HG02759 (cell line): ENCODE measurements at regions not wholly inside any gene's neighbourhood (a gene's known extent, or its start where the extent isn't known, plus 50 kb on each side); places are given as distances from the start of the nearest gene placed in this dataset.
"Not testable (repeated sequence)": the region's sequence is repeated elsewhere in the genome, so short reads cannot be mapped to it uniquely, and the experiment has no call there.

Experiments
- ATAC-seq: cut with Tn5 transposase; IDR thresholded peaks from one replicate; pipeline ENCODE4 v1.9.1; 2021; ENCODE audit warnings: mild to moderate bottlenecking, moderate library complexity; ENCODE audit not compliant: unreplicated experiment

- ATAC-seq, result no peak
Observed at GRCh38 chr13:44051918-44052675, 172.4 kb downstream of the LACC1 start.

GRCh38 chr13:44052780-44053184 is 173.1 kb downstream of the LACC1 start:
- ATAC-seq, result no peak

- no peak for ATAC-seq
Observed at GRCh38 chr13:44053208-44053607, 173.5 kb downstream of the LACC1 start.

- no peak for ATAC-seq
Observed at GRCh38 chr13:44054525-44054924, 174.8 kb downstream of the LACC1 start.

- not testable (repeated sequence) for ATAC-seq
Observed at GRCh38 chr13:44055681-44056080, 176.0 kb downstream of the LACC1 start.

- ATAC-seq, result no peak
Observed at GRCh38 chr13:44058067-44058466, 178.4 kb downstream of the LACC1 start.

GRCh38 chr13:44058624-44059215 is 179.0 kb downstream of the LACC1 start:
- no peak for ATAC-seq

- no peak for ATAC-seq
Observed at GRCh38 chr13:44061876-44062275, 182.2 kb downstream of the LACC1 start.

GRCh38 chr13:44063467-44063866 is 183.8 kb downstream of the LACC1 start:
- no peak for ATAC-seq

- no peak for ATAC-seq
Observed at GRCh38 chr13:44063881-44064280, 184.2 kb downstream of the LACC1 start.

- ATAC-seq, result no peak
Observed at GRCh38 chr13:44064357-44064756, 184.7 kb downstream of the LACC1 start.

GRCh38 chr13:44068169-44068568 is 188.5 kb downstream of the LACC1 start:
- no peak for ATAC-seq

GRCh38 chr13:44068737-44069136 is 189.0 kb downstream of the LACC1 start:
- no peak for ATAC-seq

GRCh38 chr13:44072536-44072935 is 192.8 kb downstream of the LACC1 start:
- no peak for ATAC-seq

- ATAC-seq, result no peak
Observed at GRCh38 chr13:44074611-44075010, 194.9 kb downstream of the LACC1 start.

GRCh38 chr13:44075113-44075512 is 195.4 kb downstream of the LACC1 start:
- ATAC-seq, result no peak

GRCh38 chr13:44078806-44079376 is 199.2 kb downstream of the LACC1 start:
- ATAC-seq, result no peak

- ATAC-seq, result no peak
Observed at GRCh38 chr13:44079413-44080205, 199.9 kb downstream of the LACC1 start.

- ATAC-seq, result no peak
Observed at GRCh38 chr13:44084146-44084545, 204.4 kb downstream of the LACC1 start.

- no peak for ATAC-seq
Observed at GRCh38 chr13:44086389-44086788, 206.7 kb downstream of the LACC1 start.

GRCh38 chr13:44088411-44088810 is 208.7 kb downstream of the LACC1 start:
- ATAC-seq, result no peak
